Left hindlimb (tissue), 1 donor: ENCODE measurements at regions not wholly inside any gene's neighbourhood (a gene's known extent, or its start where the extent isn't known, plus 50 kb on each side); places are given as distances from the start of the nearest gene placed in this dataset.

ENCODE experiments used
- DNase-seq: peaks from one replicate; pipeline ENCODE4 v3.0.0-alpha.2; 2018

DNA sequence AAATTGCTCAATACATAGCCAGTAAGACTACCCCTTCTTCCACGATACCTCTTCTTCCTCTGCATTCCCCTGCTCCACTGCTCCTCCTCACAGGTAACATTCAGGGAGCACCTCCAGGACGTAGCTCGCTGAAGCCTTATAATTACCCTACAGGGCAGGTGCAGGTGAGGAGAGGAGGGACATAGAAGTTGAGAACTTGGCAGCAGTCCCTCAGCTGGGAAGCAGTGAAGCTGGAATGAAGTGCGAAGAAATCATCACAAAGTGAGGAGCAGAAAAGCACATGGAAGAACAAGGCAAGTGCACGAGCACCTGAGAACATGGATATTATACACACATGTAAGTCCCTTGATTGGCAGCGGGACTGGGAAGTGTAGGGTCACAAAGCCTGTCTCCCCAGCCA lies 118.2 kb downstream of the HSD17B3 start:
- no peak for DNase-seq

DNA sequence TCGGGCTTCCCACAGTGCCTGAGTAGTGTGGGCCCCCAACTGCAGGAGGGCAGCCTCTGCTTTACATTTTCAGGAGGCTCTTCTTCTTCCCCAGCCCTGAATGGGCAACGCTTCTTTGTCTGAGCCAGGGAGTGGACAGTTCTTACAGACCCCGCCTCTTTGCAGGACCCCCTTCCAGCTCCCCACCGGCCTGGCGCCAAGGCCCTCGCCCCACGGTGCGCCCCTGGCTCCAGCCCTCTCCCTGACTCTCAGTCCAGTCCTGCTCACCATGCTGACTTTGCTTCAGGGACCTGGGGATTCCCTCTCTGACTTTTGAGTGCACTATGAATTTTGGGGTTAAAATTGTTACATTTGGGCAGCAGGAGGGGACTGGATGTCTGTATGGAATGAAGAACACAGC lies 123.8 kb downstream of the HSD17B3 start:
- no peak for DNase-seq

DNA sequence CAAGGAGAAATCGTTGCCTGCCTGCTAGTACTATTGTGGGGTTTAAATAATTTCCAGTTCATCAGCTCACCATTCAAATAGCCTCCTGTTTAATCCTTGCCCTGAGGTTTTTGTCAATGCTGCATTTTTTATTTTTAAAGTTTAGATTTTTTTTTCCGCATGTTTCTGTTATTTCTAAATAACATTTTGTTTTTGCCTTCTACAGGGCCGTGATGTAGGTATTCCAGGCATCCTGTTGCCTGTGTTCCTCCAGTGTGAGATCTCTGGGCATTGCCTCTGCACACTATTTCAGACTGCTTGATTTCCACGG lies 124.3 kb downstream of the HSD17B3 start:
- no peak for DNase-seq

DNA sequence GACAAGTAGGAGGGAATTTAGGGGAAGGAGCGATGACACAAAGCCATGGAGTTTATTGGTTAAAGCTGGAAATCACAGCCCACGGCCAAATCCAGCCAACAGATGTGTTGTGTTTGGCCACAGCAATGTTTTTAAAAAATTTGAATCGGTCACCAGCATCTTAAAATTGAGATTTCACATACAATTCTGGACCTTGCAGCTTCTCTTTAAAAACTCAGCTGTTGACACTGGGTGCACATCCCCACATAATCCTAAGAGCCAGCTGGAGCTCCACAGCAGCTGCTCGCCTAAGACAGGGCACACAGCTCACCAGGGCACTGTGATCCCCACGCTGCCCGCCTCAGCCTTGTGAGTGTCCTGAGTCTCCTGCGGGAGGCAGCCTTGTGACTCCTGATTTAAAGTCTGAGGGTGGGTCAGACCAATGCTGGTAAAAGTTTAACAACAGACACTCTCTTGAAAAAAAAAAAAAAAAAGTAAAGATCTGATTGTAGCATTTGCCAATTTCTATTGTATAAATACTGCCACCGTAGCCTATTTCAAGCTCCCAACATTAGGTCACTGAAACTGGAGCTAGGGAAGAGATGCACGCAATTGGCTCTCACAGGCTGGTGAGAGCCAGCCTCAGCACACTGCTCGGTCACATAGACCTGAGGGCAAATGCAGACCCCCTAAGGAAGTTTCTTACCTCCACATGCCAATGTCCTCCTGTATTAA lies 124.8 kb downstream of the HSD17B3 start:
- peak; percentile 71 for DNase-seq

DNA sequence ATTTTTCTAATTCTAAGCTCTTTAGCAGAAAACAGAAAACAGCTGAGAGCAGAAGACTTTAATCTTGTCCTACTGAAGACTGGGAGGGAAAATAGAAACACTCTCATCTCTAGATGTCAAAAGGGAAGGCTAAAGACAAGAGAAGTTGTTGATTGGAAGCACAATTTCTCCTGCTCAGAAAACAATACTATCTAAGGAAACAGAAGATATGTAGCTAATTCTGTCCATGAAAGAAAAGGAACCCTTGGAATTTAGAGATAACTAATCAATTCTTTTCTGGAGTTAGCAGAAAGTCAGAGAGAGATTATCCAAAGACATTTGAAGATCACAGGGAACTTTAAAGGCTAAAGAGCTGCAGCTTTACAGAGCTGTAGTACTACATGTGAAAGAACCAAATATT lies 126.2 kb downstream of the HSD17B3 start:
- no peak for DNase-seq

DNA sequence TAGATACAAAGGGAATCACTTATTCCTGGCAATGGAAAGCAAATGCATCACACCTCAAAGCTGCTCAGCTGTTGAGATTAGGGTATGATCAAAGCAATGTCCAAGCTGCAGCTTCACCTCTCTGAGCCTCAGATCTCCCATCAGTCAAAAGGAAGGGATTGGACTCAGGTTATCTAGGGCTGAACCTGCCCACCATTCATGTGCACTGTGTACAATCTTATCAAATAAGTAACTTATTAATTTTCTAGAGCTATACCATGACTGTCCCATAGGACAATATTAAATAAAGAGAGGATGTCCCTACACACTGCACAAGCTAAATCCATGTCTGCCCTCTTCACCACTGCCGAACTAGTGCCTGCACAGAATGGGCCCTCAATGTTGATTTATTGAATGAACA lies 127.0 kb downstream of the HSD17B3 start:
- no peak for DNase-seq

DNA sequence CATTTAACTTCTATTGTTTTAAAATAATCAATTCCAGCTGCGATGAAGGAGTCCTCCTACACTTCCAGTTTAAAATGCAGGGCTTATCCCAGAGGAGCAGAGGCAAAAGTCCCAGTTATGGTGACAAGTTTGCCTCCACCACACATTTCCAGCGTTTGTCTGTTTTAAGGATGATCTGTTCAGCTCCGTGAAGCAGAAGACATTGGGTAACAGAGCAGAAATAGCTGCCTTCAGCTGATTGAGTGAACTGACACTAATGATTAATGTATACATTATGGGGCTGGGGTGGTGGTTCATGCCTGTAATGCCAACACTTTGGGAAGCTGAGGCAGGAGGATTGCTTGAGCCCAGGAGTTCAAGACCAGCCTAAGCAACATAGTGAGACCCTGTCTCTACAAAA lies 127.6 kb downstream of the HSD17B3 start:
- no peak for DNase-seq

DNA sequence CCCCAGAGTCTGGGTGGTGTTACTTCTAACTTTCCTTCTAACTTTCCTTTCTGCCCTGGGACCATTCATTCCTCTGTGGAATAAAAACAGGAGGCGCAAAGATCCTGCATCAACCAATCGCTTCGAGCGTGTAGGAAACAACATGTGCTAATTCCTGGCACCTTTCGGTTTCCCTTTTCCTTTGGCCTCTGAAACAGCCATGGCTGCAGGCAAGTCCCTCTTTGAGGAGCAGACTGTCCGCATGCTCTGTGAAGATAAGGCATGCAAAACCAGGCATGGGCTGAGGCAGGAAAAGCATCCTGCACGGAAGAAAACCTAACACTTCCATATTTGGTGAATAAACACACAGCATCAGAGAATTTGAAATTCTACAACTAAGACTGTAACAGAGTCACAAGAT lies 128.3 kb downstream of the HSD17B3 start:
- no peak for DNase-seq

DNA sequence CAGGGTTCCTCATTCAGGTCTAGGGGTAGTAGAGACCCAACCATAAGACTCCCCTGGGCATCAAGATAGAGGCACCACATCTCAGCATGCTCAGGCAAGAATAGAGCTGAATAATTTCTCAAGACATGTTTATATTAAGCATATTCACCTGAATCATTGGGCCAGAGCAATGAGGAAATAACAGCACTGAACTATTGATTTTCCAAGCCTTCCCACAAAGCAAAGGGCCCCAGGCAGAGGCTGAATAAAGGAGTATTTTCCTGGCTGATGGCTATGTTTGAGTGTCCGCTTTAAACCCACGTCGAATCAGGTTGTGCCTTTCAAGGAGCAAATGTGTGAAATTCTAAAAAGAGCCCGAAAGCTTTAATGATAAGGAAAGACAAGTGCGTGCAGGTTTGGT lies 129.2 kb downstream of the HSD17B3 start:
- DNase-seq, result no peak

DNA sequence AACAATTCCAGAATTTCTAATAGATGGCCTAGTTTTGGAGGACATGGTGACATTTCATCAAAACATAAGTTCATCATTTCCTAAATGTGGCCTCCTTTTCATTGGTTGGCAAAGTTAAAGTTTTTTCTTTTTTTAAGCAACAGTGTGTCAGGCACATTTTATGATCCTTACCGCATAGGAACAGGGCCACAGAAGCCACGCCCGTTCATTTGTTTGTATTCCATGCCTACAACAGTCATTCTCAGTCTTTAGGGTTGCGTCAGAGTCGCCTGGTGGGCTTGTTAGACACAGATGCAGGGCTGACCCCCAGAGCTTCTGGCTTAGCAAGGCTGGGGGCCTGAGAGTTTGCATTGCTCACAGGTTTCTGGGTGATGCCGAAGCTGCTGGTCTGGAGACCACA lies 130.2 kb downstream of the HSD17B3 start:
- DNase-seq, result no peak

DNA sequence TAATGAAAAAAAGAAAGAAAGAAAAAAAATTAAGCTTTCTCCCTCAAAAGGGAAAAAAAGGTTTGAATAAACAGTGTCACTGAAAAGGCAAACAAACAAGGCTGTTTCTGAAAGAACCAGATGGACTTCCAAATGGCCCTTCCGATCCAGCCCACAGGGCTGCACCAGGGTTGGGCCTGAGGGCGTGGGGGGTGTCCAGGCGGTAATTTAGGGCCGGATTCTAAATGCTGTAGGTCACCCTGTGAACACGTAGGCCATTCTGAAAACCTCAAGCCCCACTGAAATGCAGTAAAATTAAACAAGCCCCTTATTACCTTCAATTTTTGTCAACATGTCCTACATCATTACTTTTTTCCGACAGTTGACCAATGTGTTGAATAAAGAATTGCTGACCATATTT lies 132.1 kb downstream of the HSD17B3 start:
- peak; percentile 53 for DNase-seq

DNA sequence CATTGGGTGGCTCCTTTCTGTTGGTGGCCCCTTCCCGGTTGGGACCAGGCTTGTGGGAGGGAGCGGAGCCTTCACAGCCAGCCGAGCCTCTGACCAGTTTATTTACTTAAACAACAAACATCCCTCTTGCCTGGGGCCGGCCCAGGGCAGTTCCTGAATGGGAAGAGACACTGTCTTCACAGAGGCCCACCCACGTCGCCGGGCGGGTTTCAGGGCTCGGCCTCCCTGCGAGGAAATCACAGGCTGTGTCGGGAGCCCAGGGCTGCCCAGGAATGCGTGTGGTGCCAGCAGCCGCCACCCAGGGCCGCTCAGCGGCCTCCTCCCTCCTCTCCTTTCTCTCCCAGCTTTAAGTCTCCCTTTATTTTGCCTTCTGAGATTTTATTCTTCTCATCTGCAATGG lies 132.5 kb downstream of the HSD17B3 start:
- peak; percentile 84 for DNase-seq

DNA sequence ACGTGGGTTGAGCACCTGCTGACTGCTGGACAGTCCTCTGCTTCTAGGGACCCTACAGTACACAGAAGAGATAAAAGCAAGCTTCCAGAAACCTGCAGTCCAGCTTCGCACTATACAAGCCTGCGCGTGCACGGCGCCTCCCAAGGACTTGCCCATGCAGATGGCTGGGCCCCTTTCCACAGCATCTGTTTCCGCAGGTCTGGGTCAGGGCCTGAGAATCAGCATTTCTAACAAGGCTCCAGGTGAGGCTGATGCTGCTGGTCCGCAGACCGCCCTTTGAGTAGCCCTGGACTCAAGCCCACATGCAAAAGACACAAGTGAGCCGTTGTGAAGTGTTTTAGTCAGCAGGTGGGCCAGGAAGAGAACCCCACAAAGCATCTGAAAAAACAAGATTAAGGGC lies 133.1 kb downstream of the HSD17B3 start:
- no peak for DNase-seq

DNA sequence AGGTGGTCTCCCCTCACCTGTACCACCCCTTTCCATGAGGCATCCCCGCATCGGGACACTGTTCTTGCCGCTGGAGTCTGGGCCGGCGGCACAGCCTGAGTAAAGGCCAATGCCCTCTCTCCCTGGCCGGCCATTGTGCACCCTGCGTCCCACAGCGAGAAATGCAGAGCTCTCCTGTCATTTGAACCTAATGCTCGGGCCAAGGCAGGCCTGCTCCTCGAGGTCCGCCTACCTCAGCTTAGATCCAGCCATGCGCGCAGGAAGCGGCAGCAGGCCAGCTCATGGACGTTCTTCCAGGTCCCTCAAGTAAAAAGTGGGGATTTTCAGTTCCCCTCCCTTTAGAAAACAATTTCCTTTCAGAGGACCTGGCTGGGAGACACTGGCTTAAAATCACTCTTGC lies 135.0 kb downstream of the HSD17B3 start:
- no peak for DNase-seq

DNA sequence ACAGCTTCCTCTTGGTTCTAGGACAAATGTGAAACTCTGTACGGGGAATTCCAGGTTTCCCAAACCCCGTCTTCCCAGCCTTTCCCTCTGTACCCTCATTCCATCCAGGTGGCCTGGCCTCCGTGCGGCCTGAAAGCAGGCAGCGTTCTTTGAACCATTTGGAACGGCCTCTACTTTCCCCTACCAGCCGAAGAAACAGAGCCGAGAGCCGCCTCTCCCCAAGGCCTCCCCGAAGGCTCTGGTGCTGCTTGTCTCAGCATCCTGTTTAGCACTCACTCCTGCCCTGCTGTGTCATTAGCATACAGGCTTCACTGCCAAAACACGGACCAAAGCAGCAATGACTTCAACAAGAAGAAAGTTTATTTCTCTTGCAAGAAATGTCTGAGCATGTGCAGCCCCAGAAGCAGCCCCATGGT lies 137.7 kb downstream of the HSD17B3 start:
- DNase-seq, result no peak

DNA sequence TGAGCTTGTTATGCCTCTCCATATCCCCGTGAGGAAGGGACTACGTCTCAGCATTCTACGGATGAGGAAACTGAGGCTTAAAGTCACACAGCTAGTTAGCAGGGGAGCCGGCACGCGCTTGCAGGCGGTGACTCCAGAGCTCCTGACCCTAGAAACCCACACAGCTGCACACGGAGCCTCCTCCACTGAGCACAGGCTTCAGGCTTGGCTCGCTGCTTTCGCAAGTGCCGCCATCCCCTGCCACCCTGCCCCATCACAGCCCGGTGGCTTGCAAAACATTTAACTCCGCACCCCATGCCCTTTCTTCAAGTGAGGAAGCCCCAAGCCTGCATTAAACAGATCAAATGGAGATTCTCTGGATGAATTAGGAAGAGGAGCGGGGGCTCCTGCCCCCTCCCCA lies 138.3 kb downstream of the HSD17B3 start:
- no peak for DNase-seq

DNA sequence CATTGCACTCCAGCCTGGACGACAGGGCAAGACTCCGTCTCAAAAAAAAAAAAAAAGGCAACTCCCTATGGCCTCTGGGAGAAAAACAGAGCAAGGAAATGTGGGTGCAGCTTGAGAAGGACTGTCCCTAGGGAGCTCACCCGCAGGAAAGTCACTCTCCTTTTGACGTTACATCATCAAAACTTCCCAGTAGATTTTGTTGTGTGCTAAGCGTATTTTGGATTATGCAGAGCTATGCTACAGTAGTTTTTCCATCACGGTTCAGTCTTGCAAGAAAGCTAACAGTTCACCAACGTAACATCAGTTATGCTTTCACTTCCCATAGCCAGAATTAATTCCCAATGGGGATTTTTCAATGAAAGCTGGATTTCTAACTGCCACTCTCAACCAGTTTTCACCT lies 138.8 kb downstream of the HSD17B3 start:
- no peak for DNase-seq

DNA sequence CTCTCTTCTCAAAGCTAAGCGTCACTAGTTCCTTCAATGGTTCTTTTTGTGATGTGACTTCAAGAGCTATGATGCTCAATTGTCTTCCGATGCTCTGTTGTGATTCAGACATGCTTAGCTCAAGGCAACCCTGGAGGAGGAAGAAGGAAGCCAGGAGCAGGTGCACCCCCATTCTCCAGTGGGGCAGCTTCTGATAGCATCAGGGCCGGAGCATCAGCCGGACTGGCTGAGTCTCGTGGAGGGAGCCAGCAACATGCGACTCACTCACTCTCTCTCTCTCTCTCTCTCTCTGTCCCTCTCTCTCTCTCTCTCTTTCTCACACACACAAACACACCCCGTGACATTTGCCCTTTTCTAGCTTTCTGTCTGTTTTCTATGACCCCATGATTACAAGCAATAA lies 140.2 kb downstream of the HSD17B3 start:
- no peak for DNase-seq

DNA sequence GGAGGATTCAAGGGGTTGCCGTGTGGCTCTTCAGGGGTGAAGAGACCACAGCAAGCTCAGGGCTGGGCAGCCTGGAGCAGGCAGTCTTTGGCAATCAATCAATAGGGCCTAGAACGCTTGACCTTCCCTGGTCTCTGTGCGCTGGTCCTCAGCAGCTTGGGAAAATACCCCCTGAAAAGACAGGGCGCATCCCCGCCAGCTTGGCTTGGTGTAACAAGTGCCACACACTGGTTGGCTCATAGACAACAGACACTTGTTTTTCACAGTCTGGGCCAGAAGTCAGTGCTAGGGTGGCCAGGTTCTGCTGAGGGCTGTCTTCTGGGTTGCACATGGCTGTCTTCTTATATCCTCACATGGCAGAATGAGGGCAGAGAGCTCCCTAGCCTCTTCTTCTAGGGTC lies 141.1 kb downstream of the HSD17B3 start:
- DNase-seq, result no peak

DNA sequence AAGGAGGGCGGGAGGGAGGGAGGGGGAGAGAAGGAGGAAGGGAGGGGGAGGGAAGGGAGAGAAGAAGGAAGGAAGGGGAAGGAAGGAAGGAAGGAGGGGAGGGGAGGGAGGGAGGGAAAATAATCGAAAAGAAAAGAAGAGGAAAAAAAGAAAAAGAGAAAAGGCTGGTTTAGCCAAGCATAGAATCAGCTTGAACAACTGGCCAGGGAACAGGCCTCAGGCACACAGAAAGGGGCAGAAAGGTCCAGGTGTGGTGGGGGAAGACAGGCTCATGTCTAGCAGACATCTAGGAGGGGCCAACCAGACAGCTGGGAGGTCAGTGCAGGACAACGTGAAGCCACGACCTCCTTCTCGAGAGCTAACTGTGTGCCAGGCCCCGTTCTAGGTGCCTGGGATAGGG lies 141.8 kb downstream of the HSD17B3 start:
- no peak for DNase-seq

DNA sequence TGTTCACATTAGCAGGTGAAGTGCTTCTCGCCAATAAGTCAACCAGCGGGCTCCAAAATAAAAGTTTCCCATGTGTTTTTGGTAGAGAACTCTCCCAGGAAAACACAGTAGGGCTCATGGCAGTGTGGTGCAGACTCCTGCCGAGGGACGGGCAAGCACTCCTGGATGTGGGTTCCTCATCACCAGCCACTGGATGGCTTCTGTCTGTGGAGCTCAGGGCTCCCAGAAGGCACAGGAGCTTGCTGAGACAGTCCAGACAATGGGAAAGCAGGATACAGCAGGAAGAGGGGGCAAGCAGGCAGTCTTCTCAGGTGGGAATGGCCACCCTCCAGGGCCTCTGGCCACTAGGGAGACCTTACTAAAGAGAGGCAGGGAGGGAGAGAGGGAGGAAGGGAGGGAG lies 142.4 kb downstream of the HSD17B3 start:
- DNase-seq, result no peak

DNA sequence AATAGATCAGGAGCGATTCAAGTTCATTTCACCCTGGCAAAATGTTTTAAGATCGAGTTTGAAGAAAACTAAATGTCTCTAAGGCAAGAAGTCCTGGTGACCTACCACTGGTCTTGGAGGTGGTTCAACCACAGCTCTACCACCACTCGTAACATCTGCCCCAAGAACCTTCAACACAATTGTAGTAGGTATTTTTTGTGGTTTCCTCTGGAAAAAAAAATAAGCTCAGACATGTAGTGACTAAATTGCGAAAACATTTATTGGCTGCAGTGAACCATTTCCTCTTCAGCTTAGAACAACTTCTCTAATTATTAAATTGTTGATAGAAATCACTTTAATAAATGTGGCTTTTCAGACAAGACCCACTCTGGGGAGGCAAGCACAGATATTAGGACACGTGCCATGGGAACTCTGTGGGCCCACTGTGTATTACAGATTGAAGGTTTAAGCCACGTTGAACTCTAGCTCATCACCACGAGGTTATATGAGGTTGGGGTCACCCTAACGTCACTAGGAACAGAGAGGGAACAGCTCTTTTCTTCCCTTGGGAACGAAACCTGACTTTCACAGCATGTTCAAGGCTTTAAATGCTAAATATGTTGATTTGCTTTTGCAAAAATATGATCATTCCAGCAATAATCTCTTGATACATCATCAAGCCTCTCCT lies 142.9 kb downstream of the HSD17B3 start:
- no peak for DNase-seq

DNA sequence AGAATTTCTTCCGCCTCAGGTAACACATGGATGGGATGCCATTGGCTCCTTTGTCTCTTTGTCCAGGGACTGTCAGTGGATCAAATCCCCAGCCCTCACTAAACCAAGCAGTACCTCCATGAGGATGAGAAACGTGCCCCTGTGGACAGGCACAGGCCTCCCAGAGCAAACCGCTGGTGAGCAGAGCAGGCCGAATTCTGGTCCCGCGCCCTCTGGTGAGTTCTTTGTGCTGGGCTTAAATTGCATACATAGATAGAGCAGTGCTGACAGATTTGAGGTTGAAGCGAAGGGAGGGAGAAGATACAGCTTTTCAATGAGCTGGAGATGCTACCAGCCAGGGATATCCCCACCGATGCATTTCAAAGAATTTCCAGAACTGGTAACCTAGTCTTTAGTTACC lies 143.8 kb downstream of the HSD17B3 start:
- no peak for DNase-seq

DNA sequence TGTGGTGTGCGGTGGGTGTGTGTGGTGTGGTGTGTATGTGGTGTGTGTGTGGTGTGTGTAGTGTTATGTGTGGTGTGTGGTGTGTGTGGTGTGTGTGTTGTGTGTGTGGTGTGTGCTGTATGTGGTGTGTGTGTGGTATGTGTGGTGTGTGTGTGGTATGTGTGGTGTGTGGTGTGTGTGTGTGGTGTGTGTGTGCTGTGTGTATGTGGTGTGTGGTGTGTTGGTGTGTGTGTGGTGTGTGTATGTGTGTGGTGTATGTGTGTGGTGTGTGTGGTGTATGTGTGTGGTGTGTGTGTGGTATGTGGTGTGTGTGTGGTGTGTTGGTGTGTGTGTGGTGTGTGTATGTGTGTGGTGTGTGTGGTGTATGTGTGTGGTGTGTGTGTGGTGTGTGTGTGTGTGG lies 144.3 kb downstream of the HSD17B3 start:
- no peak for DNase-seq
